GM12878 (cell line): ENCODE measurements at regions not wholly inside any gene's neighbourhood (a gene's known extent, or its start where the extent isn't known, plus 50 kb on each side); places are given as distances from the start of the nearest gene placed in this dataset.

Experiments used
- ATAC-seq: fragments of 200-7000 bp; cut with Tn5 transposase; 3 replicates; pipeline ENCODE4 v1.9.1; 2020; ENCODE audit warnings: mild to moderate bottlenecking, moderate library complexity
- BruUV-seq: library from RNA; stranded (reverse); fragments of 400-500 nt; replicated peaks from 2 replicates; lab custom pipeline; 2021; lab: Mats Ljungman, UMichigan
- CTCF ChIA-PET: fragments of 300-600 bp; sonication (Branson Sonifier 250); formaldehyde crosslinking; extraction: SDS; loops from one replicate; lab custom pipeline; 2021; ENCODE audit warnings: inconsistent platforms; lab: Yijun Ruan, JAX
- POLR2A ChIA-PET: fragments of 350-600 bp; formaldehyde crosslinking; extraction: SDS; loops from one replicate; lab custom pipeline; 2021; ENCODE audit warnings: inconsistent platforms; lab: Charles Lee
- RAD21 ChIA-PET: fragments of 300-600 bp; sonication (Branson Sonifier 250); formaldehyde crosslinking; loops from one replicate; lab custom pipeline; 2023; ENCODE audit warnings: antibody characterized with exemption; ENCODE audit not compliant: unreplicated experiment; lab: Charles Lee
- SMC1A ChIA-PET: fragments of 300-600 bp; sonication (Branson Sonifier 250); formaldehyde crosslinking; loops from one replicate; lab custom pipeline; 2023; ENCODE audit not compliant: unreplicated experiment, uncharacterized antibody; lab: Charles Lee
- DNase-seq: peaks from one replicate; pipeline ENCODE4 v3.0.0-alpha.2; 2011; ENCODE audit warnings: low read depth, low spot score
- FAIRE-seq: peaks from 3 replicates; lab custom pipeline; 2011; peaks lifted over from hg19 to GRCh38; lab: Jason Lieb, UNC
- H2AFZ ChIP-seq: 2 replicates; pipeline ENCODE4 v1.6.0; 2011; ENCODE audit warnings: low read depth, low read length, control low read depth; ENCODE audit not compliant: control insufficient read depth
- H3K27ac ChIP-seq: 2 replicates; pipeline ENCODE4 v1.5.1; 2011; ENCODE audit warnings: control low read depth; ENCODE audit not compliant: control insufficient read depth, insufficient read depth
- H3K27me3 ChIP-seq, 2 experiments: replicated peaks in 1 of 2; 2 replicates each; pipeline versions ENCODE4 v1.6.0 to v1.6.1; 2011; ENCODE audit warnings: low read length in 1 of 2; ENCODE audit not compliant: control insufficient read depth in 2 of 2, insufficient read depth in 2 of 2
- H3K36me3 ChIP-seq, 2 experiments: 2 replicates each; pipeline ENCODE4 v1.5.1; 2011; ENCODE audit warnings: low read length in 1 of 2; ENCODE audit not compliant: control insufficient read depth in 2 of 2, insufficient read depth in 2 of 2
- H3K4me1 ChIP-seq: 2 replicates; pipeline ENCODE4 v1.6.1; 2011; ENCODE audit warnings: mild to moderate bottlenecking, low read length, moderate library complexity, mixed read lengths; ENCODE audit not compliant: control insufficient read depth, insufficient read depth
- H3K4me2 ChIP-seq: 2 replicates; pipeline ENCODE4 v1.6.0; 2011; ENCODE audit warnings: control low read depth; ENCODE audit not compliant: control insufficient read depth, insufficient read depth
- H3K4me3 ChIP-seq: fragments of 200-600 bp; sonication (generic); 2 replicates; pipeline ENCODE4 v1.5.1; 2016
- H3K79me2 ChIP-seq: 2 replicates; pipeline ENCODE4 v1.6.0; 2011; ENCODE audit warnings: low read length; ENCODE audit not compliant: control insufficient read depth, insufficient read depth
- H3K9ac ChIP-seq: 2 replicates; pipeline ENCODE4 v1.8.0; 2011; ENCODE audit warnings: low read length, control low read depth, mixed read lengths; ENCODE audit not compliant: control insufficient read depth, insufficient read depth
- H3K9me3 ChIP-seq: replicated peaks from 3 replicates; pipeline ENCODE4 v1.5.1; 2011; ENCODE audit warnings: mild to moderate bottlenecking, low read length; ENCODE audit not compliant: control insufficient read depth, insufficient read depth
- H4K20me1 ChIP-seq: 2 replicates; pipeline ENCODE4 v1.6.0; 2011; ENCODE audit not compliant: control insufficient read depth, insufficient read depth
- BACH1 ChIP-seq: fragments of 450-650 bp; IDR thresholded peaks from 2 replicates; pipeline ENCODE4 v1.6.1; 2017; ENCODE audit warnings: mild to moderate bottlenecking, borderline replicate concordance
- BHLHE40 ChIP-seq, 2 experiments: fragments of 450-650 bp in 1 of 2; IDR thresholded peaks; 2 replicates each; pipeline ENCODE4 v1.6.1; 2011 to 2017; ENCODE audit warnings: low read depth in 2 of 2, borderline replicate concordance in 1 of 2, improper control_type of control experiment in 1 of 2, low read length in 1 of 2, mild to moderate bottlenecking in 1 of 2
- E4F1 ChIP-seq: fragments of 450-650 bp; IDR thresholded peaks from 2 replicates; pipeline ENCODE4 v1.6.1; 2018; ENCODE audit warnings: borderline replicate concordance, mild to moderate bottlenecking; ENCODE audit not compliant: partially characterized antibody
- MEF2A ChIP-seq: IDR thresholded peaks from 2 replicates; pipeline ENCODE4 v1.6.1; 2011; ENCODE audit warnings: low read depth, mild to moderate bottlenecking, low read length, moderate library complexity; ENCODE audit not compliant: insufficient read depth
- WGBS: methylation state at CpG from one replicate; pipeline ENCODE4 v1.1.6; 2016; ENCODE audit warnings: low lambda C conversion rate; ENCODE audit not compliant: insufficient replicate concordance, insufficient coverage; ENCODE audit errors: missing lambda C conversion rate; 5-methylcytosine and 5-hydroxymethylcytosine counted together
- in situ Hi-C: fragments of 300-500 bp; cut with MboI; formaldehyde crosslinking; loops from 9 replicates; pipeline ENCODE4 v1.14.3; 2018; ENCODE audit warnings: mixed read lengths
- intact Hi-C: fragments of 100-400 bp; cut with micrococcal nuclease; formaldehyde crosslinking; loops from one replicate; pipeline ENCODE4 v1.14.2; 2022; ENCODE audit not compliant: unreplicated experiment

GRCh38 chr15:29880886-29881285 is 58.6 kb upstream of the TJP1 start (continued):
- TF ChIP-seq E4F1 (no peak), BHLHE40 (IDR thresholded peaks at IDR 0.05; ENCODE audit: borderline replicate concordance in 1 of 2, low read depth in 2 of 2, low read length in 1 of 2) (no peak), MEF2A (no peak)

- in situ Hi-C loops = no loop called here
Measured at GRCh38 chr15:29880341-29880740, 58.1 kb upstream of the TJP1 start.

More at GRCh38 chr15:29880341-29880740, 58.1 kb upstream of the TJP1 start:
- ATAC-seq (peak; percentile 57), FAIRE-seq (no peak), DNase-seq (no peak)
- CTCF ChIA-PET = no interaction called here
- Histone ChIP-seq H3K4me3 (no peak overlapping the region), H3K27ac (no peak overlapping the region), H3K9ac (no peak overlapping the region), H3K27me3 (no peaks in the 10 kb centered on the region), H3K9me3 (no peaks in the 10 kb centered on the region), H3K4me2 (no peak overlapping the region), H2AFZ (no peak overlapping the region), H3K79me2 (no peaks in the 10 kb centered on the region), H3K4me1 (no peaks in the 10 kb centered on the region), H4K20me1 (no peaks in the 10 kb centered on the region), H3K36me3 (no peaks in the 10 kb centered on the region)
- 4% methylated on average over 3 of the region's 3 CpGs for WGBS
- POLR2A ChIA-PET = no interaction called here
- SMC1A ChIA-PET = no interaction called here
- BruUV-seq = no TSS peak
- intact Hi-C loops = no loop called here
- no peak for TF ChIP-seq BACH1
- RAD21 ChIA-PET = no interaction called here
